ENCODE measurements at regions not wholly inside any gene's neighbourhood (a gene's known extent, or its start where the extent isn't known, plus 50 kb on each side); places are given as distances from the start of the nearest gene placed in this dataset.
A peak's percentile ranks its signal among the peaks of the same experiment; 100 is the strongest.

DNA sequence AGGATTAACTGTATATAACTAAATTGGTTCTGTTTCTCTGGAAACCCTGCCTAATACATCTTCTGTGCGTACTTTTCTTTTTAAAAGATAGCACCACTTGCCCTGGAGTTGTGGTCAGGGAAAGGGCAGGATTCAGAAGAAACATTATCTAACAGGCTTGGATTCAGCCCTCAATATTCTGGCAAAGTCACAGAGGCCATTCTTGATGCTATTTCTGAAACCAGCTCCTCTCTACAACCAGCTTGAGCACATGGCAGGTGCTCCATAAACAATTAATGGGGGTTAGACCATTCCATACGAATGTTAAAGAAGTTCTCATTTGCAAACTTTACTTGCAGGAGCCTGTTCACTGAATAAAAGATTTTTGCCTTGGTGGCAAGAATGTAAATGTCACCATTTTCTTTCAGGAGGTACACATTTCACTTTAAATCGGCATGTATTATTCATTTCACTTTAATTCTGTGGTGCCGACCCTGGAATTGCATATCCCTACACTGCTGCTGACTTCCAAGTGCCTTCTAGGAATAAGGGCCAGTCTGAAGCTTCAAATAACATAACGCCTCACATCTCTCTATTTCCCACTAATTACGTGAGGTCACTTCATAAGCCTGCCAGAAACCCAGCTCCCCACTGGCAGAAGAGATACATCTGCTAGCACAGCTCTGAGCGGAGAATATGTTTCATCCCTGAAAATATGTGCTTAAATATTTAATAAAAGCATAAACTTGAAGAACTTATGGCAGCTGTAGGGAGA is 248.7 kb downstream of the ADGRG6 start:
- ChIA-PET CTCF (interaction anchor here in 1 of 2 donors (0.9 kb wide), 1 partner anchor 76 kb away, joined by 3 read pairs; no protein-coding TSS in a partner anchor), POLR2A (no interaction called here)
- H3K36me3 Mint-ChIP-seq = no peaks in the 10 kb centered on the region
- no peaks in the 10 kb centered on the region for H3K9me3 ChIP-seq
- H3K9me3 Mint-ChIP-seq = no peaks in the 10 kb centered on the region
- H3K27ac ChIP-seq (ENCODE audit: low read length) = no peak overlapping the region
- H3K36me3 ChIP-seq (ENCODE audit: control insufficient read depth in 2 of 2, extremely low read depth in 1 of 2, insufficient read depth in 1 of 2, low read length in 1 of 2) = no peaks in the 10 kb centered on the region
- H3K4me3 Mint-ChIP-seq = no peak overlapping the region
- H3K27me3 ChIP-seq (replicated peaks in 1 of 2; ENCODE audit: control insufficient read depth in 2 of 2, extremely low read depth in 1 of 2, insufficient read depth in 2 of 2, low read length in 1 of 2) = peaks cover 0 to 4% of the 10 kb centered on the region in 2 experiments
- H3K4me1 Mint-ChIP-seq = peaks cover 31 to 41% (median 31%) of the 10 kb centered on the region in 3 donors
- 72% methylated on average over 2 of the region's 7 CpGs for WGBS (ENCODE audit: insufficient coverage)
- H3K4me3 ChIP-seq (ENCODE audit: control insufficient read depth in 1 of 2, extremely low read depth in 1 of 2, low read length in 1 of 2) = no peak overlapping the region
- no peak for ATAC-seq (replicated peaks in 1 of 4)
- peaks cover 0 to 3% of the 10 kb centered on the region in 2 donors for H3K27me3 Mint-ChIP-seq
- H3K4me1 ChIP-seq (ENCODE audit: control insufficient read depth in 1 of 2, extremely low read depth in 1 of 2, insufficient read depth in 2 of 2, low read length in 2 of 2) = peaks cover 5 to 22% of the 10 kb centered on the region in 2 experiments
- no peak overlapping the region for H3K27ac Mint-ChIP-seq
- DNase-seq = no peak

DNA sequence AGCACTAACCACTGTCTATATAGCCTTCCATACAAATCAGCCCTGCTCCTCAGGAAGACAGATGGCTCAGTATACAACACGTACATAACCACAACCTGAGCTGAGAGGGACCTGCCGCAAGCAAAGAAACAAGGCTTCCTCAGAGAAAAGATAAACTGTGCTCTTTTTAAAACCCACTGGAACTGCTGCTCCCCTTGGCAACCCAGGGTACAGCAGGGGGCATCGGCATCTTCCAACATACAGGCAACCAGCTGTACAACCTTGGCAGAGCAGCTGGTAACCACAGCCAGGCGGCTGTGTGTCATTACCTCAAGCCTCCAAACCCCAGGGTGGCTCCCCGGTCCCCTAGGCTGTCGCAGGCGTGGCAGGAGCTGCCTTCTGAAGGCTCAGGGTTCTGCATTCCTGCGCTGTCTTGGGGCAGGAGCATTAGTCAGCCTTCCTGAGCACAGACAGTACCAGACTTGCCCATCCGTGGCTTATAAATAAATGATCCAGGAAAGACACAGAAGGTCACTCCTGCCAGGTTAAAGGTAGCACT is 249.5 kb downstream of the ADGRG6 start:
- H3K27me3 ChIP-seq (replicated peaks in 1 of 2; ENCODE audit: control insufficient read depth in 2 of 2, extremely low read depth in 1 of 2, insufficient read depth in 2 of 2, low read length in 1 of 2) = peaks cover 0 to 4% of the 10 kb centered on the region in 2 experiments
- Mint-ChIP-seq H3K36me3 (no peaks in the 10 kb centered on the region), H3K27ac (peak overlapping the region; percentile 28 to 69), H3K9me3 (no peaks in the 10 kb centered on the region), H3K4me1 (peaks cover 29 to 37% (median 30%) of the 10 kb centered on the region in 3 donors), H3K27me3 (peaks cover 0 to 3% of the 10 kb centered on the region in 2 donors), H3K4me3 (peak overlapping the region in 2 of 3 donors; percentile 52)
- CTCF ChIA-PET = interaction anchor here (0.9 to 1.5 kb wide), 2 partner anchors 15 to 77 kb away, joined by 3 to 5 read pairs; no protein-coding TSS in a partner anchor
- POLR2A ChIA-PET = no interaction called here
- peak; percentile 85 to 98 (median 92) for ATAC-seq (replicated peaks in 1 of 4)
- no peak overlapping the region for H3K27ac ChIP-seq (ENCODE audit: low read length)
- DNase-seq = peak in 33 of 35 experiments; percentile 7 to 63 (median 47)
- no peak overlapping the region for H3K4me3 ChIP-seq (ENCODE audit: control insufficient read depth in 1 of 2, extremely low read depth in 1 of 2, low read length in 1 of 2)
- peaks cover 5 to 21% of the 10 kb centered on the region in 2 experiments for H3K4me1 ChIP-seq (ENCODE audit: control insufficient read depth in 1 of 2, extremely low read depth in 1 of 2, insufficient read depth in 2 of 2, low read length in 2 of 2)
- no peaks in the 10 kb centered on the region for H3K36me3 ChIP-seq (ENCODE audit: control insufficient read depth in 2 of 2, extremely low read depth in 1 of 2, insufficient read depth in 1 of 2, low read length in 1 of 2)
- WGBS (ENCODE audit: insufficient coverage) = 26% methylated on average over 8 of the region's 9 CpGs
- no peaks in the 10 kb centered on the region for H3K9me3 ChIP-seq

GRCh38 chr6:142558786-142559185 is 257.0 kb downstream of the ADGRG6 start:
- Mint-ChIP-seq H3K9me3 (peaks cover 0 to 5% (median 2%) of the 10 kb centered on the region in 3 donors), H3K4me1 (peaks cover 22 to 26% (median 24%) of the 10 kb centered on the region in 3 donors), H3K27ac (no peak overlapping the region), H3K4me3 (no peak overlapping the region), H3K27me3 (no peaks in the 10 kb centered on the region), H3K36me3 (no peaks in the 10 kb centered on the region)
- no peaks in the 10 kb centered on the region for H3K27me3 ChIP-seq (replicated peaks in 1 of 2; ENCODE audit: control insufficient read depth in 2 of 2, extremely low read depth in 1 of 2, insufficient read depth in 2 of 2, low read length in 1 of 2)
- ChIA-PET CTCF (no interaction called here), POLR2A (no interaction called here)
- DNase-seq (no peak), ATAC-seq (replicated peaks in 1 of 4) (no peak)
- 100% methylated on average over 1 of the region's 3 CpGs for WGBS (ENCODE audit: insufficient coverage)
- H3K4me3 ChIP-seq (ENCODE audit: control insufficient read depth in 1 of 2, extremely low read depth in 1 of 2, low read length in 1 of 2) = no peak overlapping the region
- no peaks in the 10 kb centered on the region for H3K9me3 ChIP-seq
- peaks cover 15 to 23% of the 10 kb centered on the region in 2 experiments for H3K4me1 ChIP-seq (ENCODE audit: control insufficient read depth in 1 of 2, extremely low read depth in 1 of 2, insufficient read depth in 2 of 2, low read length in 2 of 2)
- H3K36me3 ChIP-seq (ENCODE audit: control insufficient read depth in 2 of 2, extremely low read depth in 1 of 2, insufficient read depth in 1 of 2, low read length in 1 of 2) = no peaks in the 10 kb centered on the region
- no peak overlapping the region for H3K27ac ChIP-seq (ENCODE audit: low read length)

DNA sequence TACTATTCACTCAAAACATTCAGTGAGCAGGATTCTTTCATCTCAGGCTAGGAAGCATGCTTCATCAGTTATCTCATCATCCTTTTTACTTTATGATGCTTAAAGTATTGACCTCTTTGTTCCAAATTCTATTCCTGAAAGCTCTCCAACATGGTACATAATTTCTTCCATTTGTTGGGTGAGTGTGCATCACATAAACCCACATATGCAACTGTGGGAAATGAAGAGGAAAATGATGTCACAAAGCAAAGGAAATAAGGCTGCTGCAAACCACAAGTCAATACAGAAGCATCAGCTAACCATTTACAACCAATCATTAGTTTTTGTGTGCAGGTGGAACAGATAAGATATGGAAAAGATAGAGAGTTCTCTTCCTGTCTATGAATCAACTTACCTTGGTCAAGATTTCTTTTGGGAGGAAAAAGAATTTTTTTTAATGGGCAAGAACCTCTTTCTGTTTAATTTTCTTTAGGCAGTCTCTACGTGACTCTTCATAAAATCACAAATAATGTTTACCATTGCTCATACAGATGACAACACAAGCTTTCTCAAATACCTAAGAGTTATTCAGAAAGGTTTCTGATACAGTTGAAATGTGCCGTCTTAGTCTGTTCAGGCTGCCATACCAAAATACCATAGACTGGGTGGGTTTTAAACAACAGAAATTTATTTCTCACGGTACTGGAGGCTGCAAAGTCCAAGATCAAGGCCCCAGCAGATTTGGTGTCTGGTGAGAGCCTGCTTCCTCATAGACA is 259.9 kb downstream of the ADGRG6 start:
- peak overlapping the region in 2 of 3 donors; percentile 8 to 48 for H3K4me3 Mint-ChIP-seq
- Histone ChIP-seq H3K4me3 (ENCODE audit: control insufficient read depth in 1 of 2, extremely low read depth in 1 of 2, low read length in 1 of 2) (no peak overlapping the region), H3K4me1 (ENCODE audit: control insufficient read depth in 1 of 2, extremely low read depth in 1 of 2, insufficient read depth in 2 of 2, low read length in 2 of 2) (peaks cover 18 to 25% of the 10 kb centered on the region in 2 experiments), H3K36me3 (ENCODE audit: control insufficient read depth in 2 of 2, extremely low read depth in 1 of 2, insufficient read depth in 1 of 2, low read length in 1 of 2) (no peaks in the 10 kb centered on the region), H3K27ac (ENCODE audit: low read length) (no peak overlapping the region), H3K9me3 (no peaks in the 10 kb centered on the region), H3K27me3 (replicated peaks in 1 of 2; ENCODE audit: control insufficient read depth in 2 of 2, extremely low read depth in 1 of 2, insufficient read depth in 2 of 2, low read length in 1 of 2) (no peaks in the 10 kb centered on the region)
- no peaks in the 10 kb centered on the region for H3K27me3 Mint-ChIP-seq
- H3K4me1 Mint-ChIP-seq = peaks cover 28 to 30% (median 28%) of the 10 kb centered on the region in 3 donors
- ATAC-seq (replicated peaks in 1 of 4) (peak in 3 of 4 experiments; percentile 40 to 63 (median 53)), DNase-seq (peak in 1 of 35 experiments; percentile 21)
- ChIA-PET CTCF (no interaction called here), POLR2A (no interaction called here)
- peaks cover 0 to 5% (median 2%) of the 10 kb centered on the region in 3 donors for H3K9me3 Mint-ChIP-seq
- H3K27ac Mint-ChIP-seq = peak overlapping the region; percentile 15 to 57
- WGBS (ENCODE audit: insufficient coverage) = no CpG with 5 or more reads among the region's 3 CpGs
- no peaks in the 10 kb centered on the region for H3K36me3 Mint-ChIP-seq

- Histone ChIP-seq H3K36me3 (ENCODE audit: control insufficient read depth in 2 of 2, extremely low read depth in 1 of 2, insufficient read depth in 1 of 2, low read length in 1 of 2) (no peaks in the 10 kb centered on the region), H3K27me3 (replicated peaks in 1 of 2; ENCODE audit: control insufficient read depth in 2 of 2, extremely low read depth in 1 of 2, insufficient read depth in 2 of 2, low read length in 1 of 2) (no peaks in the 10 kb centered on the region), H3K27ac (ENCODE audit: low read length) (no peak overlapping the region), H3K4me1 (ENCODE audit: control insufficient read depth in 1 of 2, extremely low read depth in 1 of 2, insufficient read depth in 2 of 2, low read length in 2 of 2) (peaks cover 29 to 36% of the 10 kb centered on the region in 2 experiments), H3K4me3 (ENCODE audit: control insufficient read depth in 1 of 2, extremely low read depth in 1 of 2, low read length in 1 of 2) (no peak overlapping the region), H3K9me3 (no peaks in the 10 kb centered on the region)
- Mint-ChIP-seq H3K27me3 (no peaks in the 10 kb centered on the region), H3K4me3 (peak overlapping the region in 1 of 3 donors; percentile 27), H3K36me3 (no peaks in the 10 kb centered on the region), H3K27ac (peak overlapping the region in 1 of 2 donors; percentile 57), H3K9me3 (peaks cover 0 to 2% (median 0%) of the 10 kb centered on the region in 3 donors), H3K4me1 (peaks cover 39 to 42% (median 40%) of the 10 kb centered on the region in 3 donors)
- ATAC-seq (replicated peaks in 1 of 4) = no peak
- 92% methylated on average over 2 of the region's 4 CpGs for WGBS (ENCODE audit: insufficient coverage)
- no peak for DNase-seq
- ChIA-PET POLR2A (no interaction called here), CTCF (no interaction called here)
These were observed 261.1 kb downstream of the ADGRG6 start for GRCh38 chr6:142562865-142563264.

All from T-cell (primary cell).